ENCODE measurements at regions not wholly inside any gene's neighbourhood (a gene's known extent, or its start where the extent isn't known, plus 50 kb on each side); places are given as distances from the start of the nearest gene placed in this dataset.

DNA sequence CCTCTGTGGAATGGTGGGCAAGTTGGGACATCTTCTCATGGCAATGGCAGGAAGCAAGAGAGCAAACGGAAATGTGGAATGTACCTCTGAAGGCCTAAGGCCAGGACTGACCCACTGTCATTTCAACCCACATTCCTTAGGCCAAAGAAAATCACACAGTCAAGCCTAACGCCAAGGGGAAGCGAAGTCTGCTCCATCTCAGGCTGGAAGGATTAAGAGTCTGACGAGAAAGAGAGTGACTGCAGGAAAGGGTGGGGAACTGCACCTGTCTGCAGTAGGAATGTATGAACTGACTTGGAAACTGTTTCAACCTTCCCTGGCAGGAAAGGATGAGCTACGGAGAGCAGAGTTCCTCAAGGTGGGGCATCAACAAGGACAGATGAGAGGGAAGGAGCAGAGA lies 90.2 kb upstream of the TAS2R1 start:
- no peak for DNase-seq

GRCh38 chr5:9716838-9717281 lies 86.7 kb upstream of the TAS2R1 start:
- peak; percentile 72 for DNase-seq

DNA sequence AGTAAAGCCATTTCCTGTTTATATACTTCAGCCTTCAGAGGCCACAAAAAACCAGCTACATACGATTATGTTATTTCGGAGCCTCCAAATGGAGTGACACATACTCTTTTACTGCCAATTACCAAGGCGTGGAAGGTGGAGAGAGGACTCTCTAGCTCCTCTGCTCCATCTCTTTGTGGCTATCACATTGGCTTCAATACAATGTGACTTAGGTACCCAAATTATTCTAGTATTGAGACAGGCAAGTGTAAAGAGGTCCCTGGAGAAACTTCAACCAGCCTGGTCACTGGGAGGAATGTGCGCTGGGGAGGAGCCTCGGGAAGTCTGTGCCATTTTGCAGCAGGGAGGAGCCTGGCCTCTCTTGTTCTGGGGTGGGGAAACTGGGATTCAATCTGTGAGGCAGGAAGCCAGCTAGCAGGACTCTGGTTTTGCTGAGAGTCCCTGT lies 85.8 kb upstream of the TAS2R1 start:
- DNase-seq = no peak

GRCh38 chr5:9713959-9714586 lies 83.9 kb upstream of the TAS2R1 start:
- DNase-seq = no peak

GRCh38 chr5:9713356-9713755 lies 83.2 kb upstream of the TAS2R1 start:
- DNase-seq = no peak

DNA sequence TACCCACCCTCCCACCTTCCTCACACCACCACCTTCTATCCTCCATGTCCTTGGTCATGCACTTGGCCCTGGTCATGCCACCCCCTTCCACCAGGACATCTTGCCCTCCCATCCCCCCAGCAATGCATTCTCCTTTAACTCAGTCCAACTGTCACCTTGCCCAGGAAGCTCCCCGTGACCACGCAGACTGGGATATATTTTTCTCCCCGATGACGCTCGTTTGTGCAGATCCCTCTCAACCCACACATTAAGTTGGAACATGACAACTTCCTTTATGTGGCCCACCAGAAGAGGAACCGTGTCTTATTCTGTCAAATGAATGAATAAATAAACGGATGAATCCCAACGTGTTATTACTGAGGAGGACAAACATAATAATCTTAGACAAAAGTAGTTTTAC lies 82.8 kb upstream of the TAS2R1 start:
- DNase-seq = no peak

DNA sequence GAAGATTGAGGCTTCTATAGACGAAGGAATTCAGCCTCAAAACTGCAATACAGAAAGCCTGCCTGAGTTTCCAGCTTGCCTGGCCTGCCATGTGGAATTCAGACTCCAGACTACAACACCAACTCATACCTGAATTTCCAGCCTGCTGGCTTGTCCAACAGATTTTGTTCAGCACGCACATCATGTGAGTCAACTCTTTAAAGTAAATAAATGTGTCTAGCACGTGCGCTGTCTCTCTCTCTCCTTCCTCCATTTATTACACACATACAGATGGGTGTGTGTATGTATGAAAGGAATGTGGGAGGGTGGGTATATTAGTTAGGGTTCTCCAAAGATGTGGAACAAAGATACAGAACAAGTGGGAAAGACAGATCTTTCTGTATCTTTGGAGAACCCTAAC lies 82.4 kb upstream of the TAS2R1 start:
- DNase-seq = peak; percentile 62

GRCh38 chr5:9710069-9710468 lies 79.9 kb upstream of the TAS2R1 start:
- no peak for DNase-seq

GRCh38 chr5:9707732-9708462 lies 77.7 kb upstream of the TAS2R1 start:
- DNase-seq = no peak

DNA sequence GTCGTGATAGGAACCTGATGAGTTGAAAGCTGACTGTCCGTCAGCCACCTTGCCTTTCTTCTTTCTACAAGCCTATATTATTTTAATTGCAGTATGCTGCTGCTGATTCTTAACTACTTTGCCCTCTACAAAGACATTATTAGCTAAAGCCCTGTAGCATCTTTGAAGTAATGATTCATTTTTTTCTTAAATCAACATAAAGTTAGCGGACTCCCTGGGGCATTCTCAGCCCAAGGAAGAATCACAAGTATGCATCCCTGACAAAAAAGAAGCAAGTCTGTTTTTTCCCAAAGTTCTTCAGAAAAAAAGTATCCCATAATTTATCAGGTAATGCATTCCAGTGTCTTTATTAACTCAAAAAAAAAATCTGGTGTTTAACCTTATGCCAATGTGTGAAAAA lies 69.5 kb upstream of the TAS2R1 start:
- no peak for DNase-seq

GRCh38 chr5:9698841-9699240 lies 68.7 kb upstream of the TAS2R1 start:
- no peak for DNase-seq

- no peak for DNase-seq
Measured at GRCh38 chr5:9698125-9698826, 68.1 kb upstream of the TAS2R1 start.

GRCh38 chr5:9692576-9692975 lies 62.4 kb upstream of the TAS2R1 start:
- DNase-seq = peak; percentile 42

DNA sequence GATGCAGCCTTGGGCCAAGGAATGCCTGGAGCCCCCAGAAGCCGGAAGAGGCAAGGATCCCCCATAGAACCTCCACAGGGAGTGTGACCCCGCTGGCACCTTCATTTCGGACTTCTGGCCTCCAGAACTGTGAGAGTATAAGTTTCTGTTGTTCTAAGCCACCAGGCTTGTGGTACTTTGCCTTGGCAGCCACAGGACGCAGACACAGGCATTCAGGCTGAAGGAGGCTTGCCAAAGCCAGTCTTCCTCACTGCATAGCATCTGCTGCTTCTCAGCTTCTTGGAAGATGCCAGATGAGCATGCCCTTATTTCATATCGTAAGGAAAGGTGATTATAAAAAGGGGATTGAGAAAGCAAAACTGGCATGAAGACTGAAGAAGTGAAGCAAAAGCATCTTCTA lies 61.1 kb upstream of the TAS2R1 start:
- no peak for DNase-seq

DNA sequence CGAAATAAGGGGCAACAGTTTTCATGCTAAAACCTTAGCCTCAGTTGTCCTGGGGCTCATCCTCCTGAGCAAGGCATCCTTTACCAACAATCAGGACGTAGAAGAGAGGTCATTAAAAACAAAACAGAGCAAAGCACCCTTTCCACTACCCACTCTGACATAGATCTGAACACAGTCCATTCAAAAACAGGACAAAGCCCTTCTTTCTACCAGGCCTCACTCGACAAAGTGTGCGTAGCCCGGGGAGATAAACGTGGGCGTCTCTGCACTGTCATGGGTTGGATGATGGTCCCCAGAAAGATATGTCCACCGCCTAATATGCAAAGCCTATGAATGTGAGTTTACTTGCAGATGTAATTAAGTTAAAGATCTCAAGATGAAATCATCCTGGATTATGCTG lies 60.6 kb upstream of the TAS2R1 start:
- no peak for DNase-seq

- DNase-seq = peak; percentile 76
Measured at GRCh38 chr5:9686216-9686615, 56.1 kb upstream of the TAS2R1 start.

DNA sequence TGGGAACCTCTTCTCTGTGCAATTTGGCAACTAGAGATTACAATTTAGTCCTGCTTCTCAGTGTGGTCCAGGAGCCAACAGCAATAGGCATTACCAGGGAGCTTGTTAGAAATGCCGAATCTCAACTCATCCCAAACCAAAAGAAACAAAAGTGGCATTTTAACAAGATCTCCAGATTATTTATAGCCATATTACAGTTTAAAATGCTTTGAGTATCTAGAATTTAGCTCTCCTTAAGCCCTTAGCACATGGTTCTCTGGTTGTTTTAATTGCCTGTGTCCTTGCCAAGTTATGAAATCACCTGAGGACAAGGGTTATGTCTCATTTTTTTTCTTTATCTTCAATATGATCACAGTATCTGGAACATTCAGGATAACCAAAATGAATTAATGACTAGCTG lies 51.6 kb upstream of the TAS2R1 start:
- no peak for DNase-seq

Measured in NCI-H226 (cell line).